Endothelial cell of umbilical vein (primary cell): ENCODE measurements at regions not wholly inside any gene's neighbourhood (a gene's known extent, or its start where the extent isn't known, plus 50 kb on each side); places are given as distances from the start of the nearest gene placed in this dataset.

Experiments
- CTCF ChIP-seq, 2 donors: IDR thresholded peaks; 1 replicate in 1 of 2; 2 replicates in 1 of 2; pipeline ENCODE4 v1.5.1; 2011; ENCODE audit warnings: low read length in 2 of 2, mild to moderate bottlenecking in 2 of 2, moderate library complexity in 2 of 2, control low read depth in 1 of 2, inconsistent platforms in 1 of 2, low read depth in 1 of 2; ENCODE audit not compliant: insufficient read depth in 1 of 2; ENCODE audit errors: extremely low read depth in 1 of 2
- EZH2 ChIP-seq: IDR thresholded peaks from 2 replicates; pipeline ENCODE4 v1.6.1; 2012; ENCODE audit warnings: borderline replicate concordance, low read depth, mild to moderate bottlenecking, moderate library complexity, low read length, inconsistent platforms; ENCODE audit not compliant: severe bottlenecking
- JUN ChIP-seq: IDR thresholded peaks from 2 replicates; pipeline ENCODE4 v1.6.1; 2011; ENCODE audit warnings: borderline replicate concordance, low read depth; ENCODE audit not compliant: insufficient read length, insufficient read depth
- MYC ChIP-seq: IDR thresholded peaks from one replicate; pipeline ENCODE4 v1.6.1; 2011; ENCODE audit warnings: mild to moderate bottlenecking, low read depth, low read length
- POLR2A ChIP-seq: IDR thresholded peaks from 2 replicates; pipeline ENCODE4 v1.6.1; 2012; ENCODE audit warnings: low read depth, mild to moderate bottlenecking, control low read depth, low read length
- POLR2AphosphoS5 ChIP-seq: IDR thresholded peaks from 2 replicates; pipeline ENCODE4 v1.6.1; 2012; ENCODE audit warnings: low read depth, mild to moderate bottlenecking, control low read depth, low read length, moderate library complexity; ENCODE audit not compliant: insufficient read depth
- TF ChIP-seq, protein P1 (sequence below): IDR thresholded peaks from 2 replicates; pipeline ENCODE4 v1.6.1; 2011; ENCODE audit not compliant: insufficient read depth, insufficient read length

- TF ChIP-seq CTCF (IDR thresholded peaks at IDR 0.05; ENCODE audit: extremely low read depth in 1 of 2, insufficient read depth in 1 of 2, low read depth in 1 of 2, low read length in 2 of 2), result no peak
- TF ChIP-seq POLR2AphosphoS5, result no peak
- no peak for TF ChIP-seq EZH2
- TF ChIP-seq POLR2A, result no peak
- TF ChIP-seq MYC, result no peak
- TF ChIP-seq, protein P1, sequence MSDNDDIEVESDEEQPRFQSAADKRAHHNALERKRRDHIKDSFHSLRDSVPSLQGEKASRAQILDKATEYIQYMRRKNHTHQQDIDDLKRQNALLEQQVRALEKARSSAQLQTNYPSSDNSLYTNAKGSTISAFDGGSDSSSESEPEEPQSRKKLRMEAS, result no peak
- no peak for TF ChIP-seq JUN
Measured at GRCh38 chr3:117509858-117510257, 800.3 kb downstream of the TUSC7 start.
